OCI-LY1 (cell line): ENCODE measurements at regions not wholly inside any gene's neighbourhood (a gene's known extent, or its start where the extent isn't known, plus 50 kb on each side); places are given as distances from the start of the nearest gene placed in this dataset.

Experiments used
- EZH2 ChIP-seq: fragments of 200-600 bp; sonication (generic), shearing (Covaris generic); IDR thresholded peaks from 2 replicates; pipeline ENCODE4 v1.8.0; 2017; ENCODE audit warnings: borderline replicate concordance, mixed run types, mild to moderate bottlenecking, antibody characterized with exemption, low read length, moderate library complexity, mixed read lengths
- TF ChIP-seq, protein P1 (sequence below): fragments of 200-600 bp; sonication (generic), shearing (Covaris generic); IDR thresholded peaks from 2 replicates; pipeline ENCODE4 v1.5.1; 2017; ENCODE audit warnings: mild to moderate bottlenecking, antibody characterized with exemption, low read length, moderate library complexity, mixed read lengths

GRCh38 chr5:36521219-36521618, 85.2 kb upstream of the SLC1A3 start:
- TF ChIP-seq, protein P1, sequence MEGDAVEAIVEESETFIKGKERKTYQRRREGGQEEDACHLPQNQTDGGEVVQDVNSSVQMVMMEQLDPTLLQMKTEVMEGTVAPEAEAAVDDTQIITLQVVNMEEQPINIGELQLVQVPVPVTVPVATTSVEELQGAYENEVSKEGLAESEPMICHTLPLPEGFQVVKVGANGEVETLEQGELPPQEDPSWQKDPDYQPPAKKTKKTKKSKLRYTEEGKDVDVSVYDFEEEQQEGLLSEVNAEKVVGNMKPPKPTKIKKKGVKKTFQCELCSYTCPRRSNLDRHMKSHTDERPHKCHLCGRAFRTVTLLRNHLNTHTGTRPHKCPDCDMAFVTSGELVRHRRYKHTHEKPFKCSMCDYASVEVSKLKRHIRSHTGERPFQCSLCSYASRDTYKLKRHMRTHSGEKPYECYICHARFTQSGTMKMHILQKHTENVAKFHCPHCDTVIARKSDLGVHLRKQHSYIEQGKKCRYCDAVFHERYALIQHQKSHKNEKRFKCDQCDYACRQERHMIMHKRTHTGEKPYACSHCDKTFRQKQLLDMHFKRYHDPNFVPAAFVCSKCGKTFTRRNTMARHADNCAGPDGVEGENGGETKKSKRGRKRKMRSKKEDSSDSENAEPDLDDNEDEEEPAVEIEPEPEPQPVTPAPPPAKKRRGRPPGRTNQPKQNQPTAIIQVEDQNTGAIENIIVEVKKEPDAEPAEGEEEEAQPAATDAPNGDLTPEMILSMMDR = no peak
- no peak for TF ChIP-seq EZH2
